AG04449 (cell line): ENCODE measurements at regions not wholly inside any gene's neighbourhood (a gene's known extent, or its start where the extent isn't known, plus 50 kb on each side); places are given as distances from the start of the nearest gene placed in this dataset.

Source experiments
- CTCF ChIA-PET: fragments of 350-600 bp; formaldehyde crosslinking; extraction: SDS; loops from one replicate; lab custom pipeline; 2021; ENCODE audit warnings: antibody characterized with exemption; lab: Yijun Ruan, JAX
- POLR2A ChIA-PET: fragments of 400-600, 350-600 bp; formaldehyde crosslinking; extraction: SDS; loops from one replicate; lab custom pipeline; 2020; ENCODE audit warnings: antibody characterized with exemption, inconsistent platforms; lab: Yijun Ruan, JAX
- DNase-seq: peaks from one replicate; pipeline ENCODE4 v3.0.0-alpha.2; 2010; ENCODE audit warnings: low read depth, low spot score
- H3K4me3 ChIP-seq: 2 replicates; pipeline ENCODE4 v1.5.1; 2011; ENCODE audit warnings: low read depth, mild to moderate bottlenecking, control low read depth, low read length
- CTCF ChIP-seq: IDR thresholded peaks from one replicate; pipeline ENCODE4 v1.5.1; 2011; ENCODE audit warnings: mild to moderate bottlenecking, moderate library complexity, low read length, control low read depth, inconsistent platforms; ENCODE audit not compliant: insufficient read depth; ENCODE audit errors: missing control alignments

- no peak for DNase-seq
- no peak for TF ChIP-seq CTCF
- H3K4me3 ChIP-seq = no peak overlapping the region
- ChIA-PET CTCF (no interaction called here), POLR2A (no interaction called here)
Observed at GRCh38 chr13:91207261-91207660, 140.2 kb upstream of the MIR17HG start.

- ChIA-PET POLR2A (no interaction called here), CTCF (no interaction called here)
- no peak for TF ChIP-seq CTCF
- no peak for DNase-seq
- no peak overlapping the region for H3K4me3 ChIP-seq
Observed at GRCh38 chr13:91211510-91211909, 136.0 kb upstream of the MIR17HG start.

GRCh38 chr13:91212231-91212630 lies 135.3 kb upstream of the MIR17HG start:
- CTCF ChIA-PET = no interaction called here
- no peak for TF ChIP-seq CTCF
- POLR2A ChIA-PET = no interaction called here
- no peak for DNase-seq
- no peak overlapping the region for H3K4me3 ChIP-seq

- H3K4me3 ChIP-seq = no peak overlapping the region
- CTCF ChIA-PET = no interaction called here
- no peak for TF ChIP-seq CTCF
- DNase-seq = no peak
- POLR2A ChIA-PET = no interaction called here
Observed at GRCh38 chr13:91214031-91214430, 133.5 kb upstream of the MIR17HG start.

- POLR2A ChIA-PET = no interaction called here
- no peak for TF ChIP-seq CTCF
Observed at GRCh38 chr13:91216928-91217700, 130.4 kb upstream of the MIR17HG start.

GRCh38 chr13:91219201-91219600 lies 128.3 kb upstream of the MIR17HG start:
- no peak for TF ChIP-seq CTCF
- CTCF ChIA-PET = no interaction called here
- no peak for DNase-seq

More at GRCh38 chr13:91216928-91217700, 130.4 kb upstream of the MIR17HG start:
- CTCF ChIA-PET = no interaction called here
- DNase-seq = no peak
- H3K4me3 ChIP-seq = no peak overlapping the region

More at GRCh38 chr13:91219201-91219600, 128.3 kb upstream of the MIR17HG start:
- POLR2A ChIA-PET = no interaction called here
- H3K4me3 ChIP-seq = no peak overlapping the region
